Neural cell (in vitro differentiated cells): ENCODE measurements at regions not wholly inside any gene's neighbourhood (a gene's known extent, or its start where the extent isn't known, plus 50 kb on each side); places are given as distances from the start of the nearest gene placed in this dataset.

Experiments
- H2AFZ ChIP-seq: fragments of 200-600, 300-800 bp; sonication (generic), shearing (Covaris generic); 2 replicates; pipeline ENCODE4 v1.6.0; 2014; ENCODE audit warnings: low read depth, mild to moderate bottlenecking, antibody characterized with exemption, low read length, moderate library complexity
- H3F3A ChIP-seq: fragments of 200-600 bp; shearing (Covaris generic); 2 replicates; pipeline ENCODE4 v1.6.1; 2016; ENCODE audit warnings: mild to moderate bottlenecking, moderate library complexity, mixed read lengths, antibody characterized with exemption, low read length; ENCODE audit not compliant: insufficient read depth, poor library complexity, severe bottlenecking
- H3K27ac ChIP-seq: fragments of 200-600, 300-800 bp; sonication (generic), shearing (Covaris generic); 2 replicates; pipeline ENCODE4 v1.5.1; 2014; ENCODE audit warnings: mild to moderate bottlenecking, low read length, moderate library complexity
- H3K27me3 ChIP-seq: fragments of 300-800, 200-600 bp; sonication (generic), shearing (Covaris generic); 2 replicates; pipeline ENCODE4 v1.6.0; 2014; ENCODE audit warnings: mild to moderate bottlenecking, low read depth, low read length, moderate library complexity; ENCODE audit not compliant: insufficient read depth
- H3K36me3 ChIP-seq: fragments of 300-800, 200-600 bp; sonication (generic), shearing (Covaris generic); 2 replicates; pipeline ENCODE4 v1.5.1; 2014; ENCODE audit warnings: mild to moderate bottlenecking, antibody characterized with exemption, low read length, moderate library complexity; ENCODE audit not compliant: insufficient read depth
- H3K4me2 ChIP-seq: fragments of 300-800, 200-600 bp; sonication (generic), shearing (Covaris generic); 2 replicates; pipeline ENCODE4 v1.6.0; 2014; ENCODE audit warnings: mild to moderate bottlenecking, low read length
- H3K4me3 ChIP-seq: fragments of 300-800, 200-600 bp; sonication (generic), shearing (Covaris generic); 2 replicates; pipeline ENCODE4 v1.5.1; 2014; ENCODE audit warnings: mild to moderate bottlenecking, low read length, moderate library complexity
- H3K79me2 ChIP-seq: fragments of 200-600 bp; shearing (Covaris generic); replicated peaks from 2 replicates; pipeline ENCODE4 v1.6.0; 2014; ENCODE audit warnings: mild to moderate bottlenecking, low read length, moderate library complexity; ENCODE audit not compliant: insufficient read depth
- H3K9ac ChIP-seq: fragments of 300-800, 200-600 bp; sonication (generic), shearing (Covaris generic); 2 replicates; pipeline ENCODE4 v1.6.1; 2016; ENCODE audit warnings: mild to moderate bottlenecking, low read length, mixed read lengths
- H3K9me2 ChIP-seq: fragments of 200-600 bp; shearing (Covaris generic); 2 replicates; pipeline ENCODE4 v1.6.1; 2016; ENCODE audit warnings: mild to moderate bottlenecking, low read length, mixed read lengths; ENCODE audit not compliant: insufficient read depth
- H3K9me3 ChIP-seq: fragments of 200-600, 300-800 bp; sonication (generic), shearing (Covaris generic); 2 replicates; pipeline ENCODE4 v1.6.1; 2016; ENCODE audit warnings: mild to moderate bottlenecking, mixed run types, low read length, moderate library complexity, mixed read lengths
- H4K20me1 ChIP-seq: fragments of 200-600 bp; shearing (Covaris generic); 2 replicates; pipeline ENCODE4 v1.6.1; 2016; ENCODE audit warnings: mild to moderate bottlenecking, mixed run types; ENCODE audit not compliant: insufficient read depth
- CTCF ChIP-seq: fragments of 450-650 bp; IDR thresholded peaks from 2 replicates; pipeline ENCODE4 v1.5.1; 2014; ENCODE audit warnings: antibody characterized with exemption, mild to moderate bottlenecking, moderate library complexity; ENCODE audit not compliant: poor library complexity, severe bottlenecking
- EP300 ChIP-seq: fragments of 450-650 bp; conservative IDR thresholded peaks from 2 replicates; pipeline ENCODE4 v1.6.1; 2014; ENCODE audit warnings: antibody characterized with exemption, mild to moderate bottlenecking, moderate library complexity; ENCODE audit not compliant: poor library complexity, severe bottlenecking
- EZH2 ChIP-seq: fragments of 200-600, 300-800 bp; shearing (Covaris generic), sonication (generic); IDR thresholded peaks from 2 replicates; pipeline ENCODE4 v1.6.1; 2014; ENCODE audit warnings: antibody characterized with exemption, low read length, borderline replicate concordance, mild to moderate bottlenecking; ENCODE audit not compliant: insufficient read depth, poor library complexity, severe bottlenecking
- MXI1 ChIP-seq: fragments of 450-650 bp; conservative IDR thresholded peaks from 2 replicates; pipeline ENCODE4 v1.6.1; 2014; ENCODE audit warnings: antibody characterized with exemption, mild to moderate bottlenecking; ENCODE audit not compliant: poor library complexity, severe bottlenecking
- POLR2AphosphoS5 ChIP-seq: IDR thresholded peaks from 2 replicates; pipeline ENCODE4 v1.6.1; 2012
- RAD21 ChIP-seq: fragments of 450-650 bp; conservative IDR thresholded peaks from 2 replicates; pipeline ENCODE4 v1.6.1; 2014; ENCODE audit warnings: antibody characterized with exemption, mild to moderate bottlenecking, moderate library complexity
- REST ChIP-seq: IDR thresholded peaks from 2 replicates; pipeline ENCODE4 v1.6.1; 2012; ENCODE audit warnings: borderline replicate concordance
- SMC3 ChIP-seq: fragments of 450-650 bp; conservative IDR thresholded peaks from 2 replicates; pipeline ENCODE4 v1.6.1; 2014; ENCODE audit warnings: antibody characterized with exemption, mild to moderate bottlenecking, moderate library complexity; ENCODE audit not compliant: poor library complexity
- TAF1 ChIP-seq: IDR thresholded peaks from 2 replicates; pipeline ENCODE4 v1.6.1; 2012; ENCODE audit warnings: low read depth

GRCh38 chr6:43856005-43856765 lies 86.2 kb downstream of the VEGFA start:
- no peaks in the 10 kb centered on the region for H3K9me3 ChIP-seq
- no peaks in the 10 kb centered on the region for H4K20me1 ChIP-seq
- H3K9me2 ChIP-seq, result no peaks in the 10 kb centered on the region
- no peak overlapping the region for H3K4me2 ChIP-seq
- H3K4me3 ChIP-seq, result no peak overlapping the region
- H3K36me3 ChIP-seq, result no peaks in the 10 kb centered on the region
- no peaks in the 10 kb centered on the region for H3F3A ChIP-seq
- TF ChIP-seq MXI1, result no peak
- TF ChIP-seq CTCF, result no peak
- TF ChIP-seq SMC3, result no peak
- no peak for TF ChIP-seq RAD21
- no peak for TF ChIP-seq POLR2AphosphoS5
- TF ChIP-seq EP300, result no peak
- no peak for TF ChIP-seq EZH2
- TF ChIP-seq TAF1, result no peak
- no peak for TF ChIP-seq REST
- no peaks in the 10 kb centered on the region for H3K27me3 ChIP-seq
- H3K79me2 ChIP-seq, result no peaks in the 10 kb centered on the region
- no peak overlapping the region for H2AFZ ChIP-seq
- H3K27ac ChIP-seq, result no peak overlapping the region
- no peak overlapping the region for H3K9ac ChIP-seq

- no peaks in the 10 kb centered on the region for H3K9me2 ChIP-seq
- no peaks in the 10 kb centered on the region for H3F3A ChIP-seq
- H3K4me3 ChIP-seq, result no peak overlapping the region
- no peaks in the 10 kb centered on the region for H3K79me2 ChIP-seq
- no peak overlapping the region for H3K27ac ChIP-seq
- TF ChIP-seq EP300 (no peak), REST (no peak), CTCF (no peak), TAF1 (no peak), SMC3 (no peak), EZH2 (no peak), POLR2AphosphoS5 (no peak), MXI1 (no peak), RAD21 (no peak)
- H3K4me2 ChIP-seq, result no peak overlapping the region
- no peak overlapping the region for H3K9ac ChIP-seq
- no peak overlapping the region for H2AFZ ChIP-seq
- H3K36me3 ChIP-seq, result no peaks in the 10 kb centered on the region
- H4K20me1 ChIP-seq, result no peaks in the 10 kb centered on the region
- H3K9me3 ChIP-seq, result no peaks in the 10 kb centered on the region
- H3K27me3 ChIP-seq, result no peaks in the 10 kb centered on the region
Observed at GRCh38 chr6:43855247-43855646, 85.2 kb downstream of the VEGFA start.
